Activated naive CD4-positive, alpha-beta T cell treated with Interleukin-2 at 50 U/mL for 16 hours (primary cell): ENCODE measurements at regions not wholly inside any gene's neighbourhood (a gene's known extent, or its start where the extent isn't known, plus 50 kb on each side); places are given as distances from the start of the nearest gene placed in this dataset.
"Not testable (repeated sequence)": the region's sequence is repeated elsewhere in the genome, so short reads cannot be mapped to it uniquely, and the experiment has no call there.

ENCODE experiments used
- DNase-seq: peaks from one replicate; pipeline ENCODE4 v3.0.0-alpha.2; 2020

DNA sequence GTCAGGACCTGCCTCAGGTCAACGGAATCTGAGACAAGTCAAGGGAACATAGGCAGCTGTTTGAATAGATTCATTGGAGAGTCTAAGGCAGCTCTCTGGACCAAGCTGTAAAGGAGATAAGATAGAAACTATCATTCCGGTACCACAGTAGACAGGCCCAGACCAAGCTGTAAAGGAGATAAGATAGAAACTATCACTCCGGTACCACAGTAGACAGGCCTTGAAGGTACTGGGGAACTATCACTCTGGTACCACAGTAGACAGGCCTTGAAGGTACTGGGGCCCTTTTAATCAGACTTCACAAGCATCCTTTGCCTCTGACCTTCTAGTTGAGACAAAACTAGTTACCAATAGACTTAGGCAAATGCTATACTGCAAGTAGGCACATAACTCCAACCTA is 346.1 kb downstream of the DCDC2C start:
- no peak for DNase-seq

DNA sequence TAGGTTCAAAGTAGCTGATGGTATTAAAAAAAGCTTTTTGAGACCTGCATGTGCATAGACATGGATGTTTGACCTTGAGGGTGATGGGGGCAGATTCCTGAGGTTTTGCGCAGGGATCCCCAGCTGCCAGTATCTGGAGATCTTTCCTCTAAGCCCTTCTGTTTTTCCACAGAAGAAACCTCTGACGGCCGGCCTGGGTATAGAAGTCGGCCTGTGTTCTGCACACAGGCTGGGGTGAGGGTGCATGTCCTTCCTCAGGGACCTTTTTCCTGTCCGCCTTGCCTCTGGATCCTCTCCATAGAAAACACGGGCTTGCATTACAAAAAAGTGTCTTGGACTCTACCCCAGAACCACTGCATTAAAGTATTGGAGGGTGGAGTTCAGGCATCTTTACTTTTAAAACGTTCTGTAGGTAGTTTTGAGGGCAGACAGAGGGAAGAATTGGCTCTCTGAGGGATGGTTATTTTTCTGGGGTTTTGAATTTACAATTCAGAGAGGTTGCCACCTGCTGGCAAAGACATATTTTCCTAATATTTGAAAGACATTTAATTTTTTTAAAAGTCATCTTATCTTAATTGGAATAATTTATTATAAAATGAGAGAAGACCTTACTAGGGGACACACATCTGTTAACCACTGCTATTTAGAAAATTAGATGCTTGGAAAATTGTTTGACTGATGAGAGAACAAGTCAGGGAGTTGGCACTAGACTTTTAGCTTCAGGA is 350.6 kb downstream of the DCDC2C start:
- DNase-seq = no peak

- no peak for DNase-seq
These were observed 362.8 kb downstream of the DCDC2C start for GRCh38 chr2:4066217-4066616.

GRCh38 chr2:4073026-4073569 is 369.7 kb downstream of the DCDC2C start:
- no peak for DNase-seq

GRCh38 chr2:4077017-4077416 is 373.6 kb downstream of the DCDC2C start:
- DNase-seq = no peak

- DNase-seq = no peak
These were observed 381.8 kb downstream of the DCDC2C start for GRCh38 chr2:4085186-4085585.

GRCh38 chr2:4090668-4091630 is 387.6 kb downstream of the DCDC2C start:
- DNase-seq = no peak

DNA sequence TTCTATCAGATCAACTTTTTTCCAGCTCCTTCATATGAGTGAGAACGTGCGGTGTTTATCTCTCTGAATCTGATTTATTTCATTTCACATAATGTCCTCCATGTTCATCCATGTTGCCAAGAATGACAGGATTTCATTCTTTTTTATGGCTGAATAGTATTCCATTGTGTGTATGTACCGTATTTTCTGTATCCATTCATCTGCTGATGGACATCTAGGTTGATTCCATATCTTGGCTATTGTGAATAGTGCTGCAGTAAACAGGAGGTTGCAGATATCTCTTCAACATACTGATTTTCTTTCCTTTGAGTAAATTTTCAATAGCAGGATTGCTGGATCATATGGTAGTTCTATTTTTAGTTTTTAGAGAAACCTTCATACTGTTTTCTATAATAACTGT is 388.5 kb downstream of the DCDC2C start:
- DNase-seq = no peak

DNA sequence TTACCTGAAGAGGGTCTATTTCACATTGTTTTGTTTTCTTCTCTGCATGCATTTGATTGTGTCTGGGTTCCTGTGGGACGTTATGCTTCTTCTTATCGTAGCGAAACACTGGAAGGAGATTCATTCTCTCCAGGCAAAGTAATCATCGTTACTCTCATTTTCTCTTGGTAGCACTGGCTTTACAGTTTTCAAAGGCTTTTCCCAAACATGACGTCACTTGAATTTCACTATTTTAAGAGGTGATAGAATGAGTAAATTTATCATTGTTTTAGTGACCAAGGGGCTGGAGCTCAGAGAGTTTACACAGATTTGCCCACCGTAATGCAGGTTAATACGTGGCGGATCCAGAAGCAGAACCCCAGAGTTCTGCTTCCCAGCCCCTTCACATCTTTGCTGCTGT is 391.4 kb downstream of the DCDC2C start:
- DNase-seq = no peak

GRCh38 chr2:4096978-4097766 is 393.8 kb downstream of the DCDC2C start:
- DNase-seq = no peak

DNA sequence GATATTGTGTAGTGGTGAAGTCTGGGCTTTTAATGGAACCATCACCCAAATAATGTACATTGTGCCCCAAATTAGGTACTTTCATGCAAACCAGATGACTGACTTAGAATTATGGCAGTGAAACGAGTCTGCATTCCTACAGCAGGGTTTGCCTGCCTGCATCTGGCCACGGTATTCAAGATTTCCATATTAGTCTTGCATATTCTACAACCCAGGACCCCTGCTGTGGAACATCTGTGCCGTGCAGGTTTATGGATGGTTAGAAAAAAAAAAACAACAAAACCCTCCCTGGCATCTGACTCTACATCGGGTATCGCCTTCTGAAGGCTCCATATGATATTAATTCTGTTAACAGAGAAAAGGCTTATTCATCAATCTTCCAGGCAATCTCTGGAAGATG is 394.8 kb downstream of the DCDC2C start:
- no peak for DNase-seq

- no peak for DNase-seq
These were observed 398.6 kb downstream of the DCDC2C start for GRCh38 chr2:4101936-4102335.

DNA sequence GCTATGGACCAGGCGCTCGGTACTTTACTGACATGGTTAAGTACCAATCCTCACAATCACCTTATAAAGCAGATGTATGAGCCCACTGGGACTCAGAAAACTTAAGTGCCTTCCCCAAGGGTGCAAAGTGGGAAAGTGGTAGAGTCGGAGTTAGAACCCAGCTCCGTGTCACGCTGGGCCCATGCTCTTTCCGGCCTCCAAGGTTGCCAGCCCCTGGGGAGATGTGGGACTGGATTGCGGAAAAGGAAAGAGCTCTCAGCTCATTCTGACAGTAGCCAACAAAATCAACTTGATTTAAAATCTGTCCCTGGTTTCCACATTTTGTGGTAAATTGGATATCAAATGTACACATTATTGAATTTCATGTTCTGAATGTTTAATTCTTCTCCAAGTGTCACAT is 403.8 kb downstream of the DCDC2C start:
- no peak for DNase-seq

DNA sequence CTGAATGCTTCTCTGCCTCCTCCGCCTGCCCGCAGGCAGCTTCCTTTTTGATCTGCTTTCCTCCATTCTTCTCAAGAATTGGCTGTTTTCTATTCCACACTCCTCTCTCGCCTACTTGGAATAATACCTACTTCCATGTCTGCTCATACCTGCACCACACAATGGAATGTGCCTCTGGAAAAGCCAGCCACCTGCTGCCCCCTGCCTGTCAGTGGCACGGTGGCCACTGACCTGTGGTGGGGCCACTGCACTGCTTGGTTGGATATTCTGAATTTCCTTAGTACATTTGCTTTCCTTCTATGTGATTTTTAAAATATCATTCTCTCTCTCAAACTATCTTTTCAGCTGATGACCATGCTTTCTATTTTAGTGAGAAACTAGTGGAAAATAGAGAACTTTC is 406.9 kb downstream of the DCDC2C start:
- DNase-seq = no peak

- not testable (repeated sequence) for DNase-seq
These were observed 412.1 kb downstream of the DCDC2C start for GRCh38 chr2:4115435-4115834.

- no peak for DNase-seq
These were observed 419.4 kb downstream of the DCDC2C start for GRCh38 chr2:4122726-4123125.

DNA sequence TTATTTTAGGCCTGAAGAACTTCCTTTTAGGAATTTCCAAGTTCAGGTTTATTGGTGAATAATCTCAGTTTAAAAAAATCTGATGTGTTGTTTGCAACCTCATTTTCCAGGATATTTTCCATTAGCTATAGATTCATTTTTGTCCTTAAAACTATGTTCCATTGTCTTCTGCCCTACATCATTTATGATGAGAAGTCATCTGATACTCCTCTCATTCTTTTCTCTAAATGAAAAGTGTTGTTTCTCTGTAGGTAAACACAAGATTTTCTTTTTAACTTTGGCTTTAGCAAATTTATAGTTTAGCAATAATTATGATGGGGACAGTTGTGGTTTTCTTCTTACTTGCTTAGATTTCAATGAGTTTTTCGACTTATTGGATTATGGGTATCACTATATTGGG is 427.3 kb downstream of the DCDC2C start:
- no peak for DNase-seq

- no peak for DNase-seq
These were observed 431.5 kb downstream of the DCDC2C start for GRCh38 chr2:4134551-4135550.

DNA sequence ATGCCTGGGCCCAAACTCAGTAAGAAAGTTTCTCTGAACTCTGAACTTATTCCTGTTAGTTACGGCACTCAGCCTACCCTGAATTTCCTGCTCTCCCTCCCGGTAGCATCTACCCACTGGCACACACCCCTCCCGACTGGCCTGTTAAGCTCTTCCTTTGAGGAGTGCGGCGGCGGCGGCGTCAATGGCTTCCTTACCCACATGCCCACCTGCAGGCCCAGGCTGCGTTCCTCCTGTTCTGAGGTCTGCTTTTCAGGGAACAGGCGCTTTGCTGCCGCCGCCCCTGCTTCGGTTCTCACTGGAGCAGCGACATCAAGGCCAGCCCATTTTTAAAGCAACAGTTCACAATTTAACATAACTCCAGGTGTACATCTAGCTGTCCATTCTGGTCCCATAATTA is 432.4 kb downstream of the DCDC2C start:
- DNase-seq = no peak

DNA sequence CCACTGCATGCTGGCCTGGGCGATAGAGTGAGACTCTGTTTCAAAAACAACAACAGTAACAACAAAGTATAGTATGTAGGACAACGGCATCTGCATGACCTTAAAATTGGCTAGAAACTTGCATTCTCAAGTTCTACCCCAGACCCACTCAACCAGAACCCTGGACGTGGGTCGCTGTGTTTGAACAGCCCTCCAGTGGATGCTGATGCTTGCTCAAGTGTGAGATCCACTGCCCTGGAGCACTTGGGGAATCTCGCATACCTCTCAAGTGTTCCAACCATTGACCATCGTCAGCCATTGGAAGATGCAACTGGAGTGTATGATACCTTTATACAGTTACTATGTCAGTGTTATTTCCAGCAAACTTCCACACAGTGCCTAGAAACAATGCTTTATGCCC is 435.9 kb downstream of the DCDC2C start:
- DNase-seq = no peak

DNA sequence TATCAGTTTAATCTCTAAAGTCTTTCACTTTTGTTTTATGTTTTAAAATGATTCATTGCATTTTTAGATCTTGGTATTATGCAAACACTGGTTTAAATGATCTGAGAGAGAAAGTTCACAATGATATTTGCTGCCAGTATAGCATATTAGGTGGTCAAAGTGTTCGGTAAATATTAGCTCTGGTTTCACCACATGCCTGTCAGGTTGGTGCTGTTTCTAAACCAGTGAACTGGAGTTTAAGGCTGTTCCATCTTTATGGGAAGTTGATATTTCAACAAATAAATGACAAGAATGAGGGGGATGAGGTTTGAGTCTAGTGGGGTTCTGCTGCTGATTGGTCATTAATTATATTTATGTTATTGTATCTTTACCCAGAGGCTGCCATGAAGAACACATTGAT is 436.4 kb downstream of the DCDC2C start:
- DNase-seq = no peak
